IMR-90 (cell line): ENCODE measurements at regions not wholly inside any gene's neighbourhood (a gene's known extent, or its start where the extent isn't known, plus 50 kb on each side); places are given as distances from the start of the nearest gene placed in this dataset.

Experiments used
- CTCF ChIP-seq: conservative IDR thresholded peaks from 2 replicates; pipeline ENCODE4 v1.5.1; 2012; ENCODE audit warnings: mild to moderate bottlenecking, low read depth, low read length, improper control_type of control experiment
- FOS ChIP-seq: fragments of 150-350 bp; IDR thresholded peaks from 2 replicates; pipeline ENCODE4 v1.6.1; 2016; ENCODE audit warnings: low read depth, low read length
- MAZ ChIP-seq: IDR thresholded peaks from 2 replicates; pipeline ENCODE4 v1.6.1; 2012; ENCODE audit warnings: low read depth, mild to moderate bottlenecking, low read length, improper control_type of control experiment, moderate library complexity, borderline replicate concordance
- POLR2A ChIP-seq: IDR thresholded peaks from 2 replicates; pipeline ENCODE4 v1.6.1; 2012; ENCODE audit warnings: mild to moderate bottlenecking, low read depth, low read length
- SMC3 ChIP-seq: fragments of 150-350 bp; IDR thresholded peaks from 2 replicates; pipeline ENCODE4 v1.6.1; 2016; ENCODE audit warnings: low read depth, mild to moderate bottlenecking, antibody characterized with exemption, low read length, moderate library complexity

DNA sequence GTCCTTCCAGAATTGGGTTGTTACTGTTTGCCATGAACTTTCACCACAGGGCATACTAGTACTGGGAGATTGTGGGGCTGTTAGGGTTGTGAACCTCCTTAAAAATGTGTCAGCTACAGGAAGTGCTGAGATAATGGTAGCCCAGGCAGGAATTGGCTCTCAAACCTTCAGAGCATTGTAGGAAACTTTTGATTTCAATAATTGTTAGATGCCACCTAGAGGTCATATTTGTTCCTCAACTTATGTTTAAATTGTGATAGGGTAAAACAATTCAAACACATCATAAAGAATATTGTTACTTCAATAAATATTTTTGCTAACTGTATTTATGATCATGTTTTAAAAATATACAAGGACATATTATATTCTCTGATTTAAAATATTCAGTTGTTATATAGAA, 594.6 kb downstream of the ADCYAP1 start:
- TF ChIP-seq FOS (no peak), CTCF (no peak), MAZ (no peak), POLR2A (no peak), SMC3 (no peak)
